Retina (tissue), 1 donor: ENCODE measurements at regions not wholly inside any gene's neighbourhood (a gene's known extent, or its start where the extent isn't known, plus 50 kb on each side); places are given as distances from the start of the nearest gene placed in this dataset.
"Not testable (repeated sequence)": the region's sequence is repeated elsewhere in the genome, so short reads cannot be mapped to it uniquely, and the experiment has no call there.

Experiments
- DNase-seq: peaks from one replicate; pipeline ENCODE4 v3.0.0-alpha.2; 2016

- no peak for DNase-seq
Measured at GRCh38 chr6:93081901-93082300, 337.5 kb downstream of the EPHA7 start.

GRCh38 chr6:93079061-93079460 is 340.3 kb downstream of the EPHA7 start:
- DNase-seq, result no peak

GRCh38 chr6:93073811-93074210 is 345.5 kb downstream of the EPHA7 start:
- DNase-seq, result no peak

GRCh38 chr6:93069856-93070255 is 349.5 kb downstream of the EPHA7 start:
- DNase-seq, result no peak

GRCh38 chr6:93059911-93060310 is 359.4 kb downstream of the EPHA7 start:
- no peak for DNase-seq

- DNase-seq, result no peak
Measured at GRCh38 chr6:93057584-93057983, 361.8 kb downstream of the EPHA7 start.

- no peak for DNase-seq
Measured at GRCh38 chr6:93048381-93048780, 371.0 kb downstream of the EPHA7 start.

- no peak for DNase-seq
Measured at GRCh38 chr6:93047033-93047432, 372.3 kb downstream of the EPHA7 start.

GRCh38 chr6:93045156-93045555 is 374.2 kb downstream of the EPHA7 start:
- DNase-seq, result no peak

GRCh38 chr6:93040375-93040774 is 379.0 kb downstream of the EPHA7 start:
- DNase-seq, result no peak

GRCh38 chr6:93036835-93037234 is 382.5 kb downstream of the EPHA7 start:
- DNase-seq, result no peak

- no peak for DNase-seq
Measured at GRCh38 chr6:93035756-93036155, 383.6 kb downstream of the EPHA7 start.

GRCh38 chr6:93021235-93021915 is 398.0 kb downstream of the EPHA7 start:
- peak; percentile 24 for DNase-seq

- no peak for DNase-seq
Measured at GRCh38 chr6:93017626-93018025, 401.7 kb downstream of the EPHA7 start.

- no peak for DNase-seq
Measured at GRCh38 chr6:93017213-93017612, 402.1 kb downstream of the EPHA7 start.

- DNase-seq, result no peak
Measured at GRCh38 chr6:93013054-93013453, 406.3 kb downstream of the EPHA7 start.

GRCh38 chr6:93008375-93008774 is 411.0 kb downstream of the EPHA7 start:
- no peak for DNase-seq

- no peak for DNase-seq
Measured at GRCh38 chr6:92989656-92990055, 429.7 kb downstream of the EPHA7 start.

- no peak for DNase-seq
Measured at GRCh38 chr6:92979281-92979680, 440.1 kb downstream of the EPHA7 start.

GRCh38 chr6:92977018-92977417 is 442.3 kb downstream of the EPHA7 start:
- no peak for DNase-seq

- DNase-seq, result no peak
Measured at GRCh38 chr6:92967362-92967761, 452.0 kb downstream of the EPHA7 start.

GRCh38 chr6:92962846-92963245 is 456.5 kb downstream of the EPHA7 start:
- DNase-seq, result no peak

GRCh38 chr6:92952111-92952510 is 467.2 kb downstream of the EPHA7 start:
- DNase-seq, result not testable (repeated sequence)

- no peak for DNase-seq
Measured at GRCh38 chr6:92945799-92946198, 473.6 kb downstream of the EPHA7 start.

- DNase-seq, result no peak
Measured at GRCh38 chr6:92944132-92944531, 475.2 kb downstream of the EPHA7 start.
